Stimulated activated CD4-positive, alpha-beta T cell treated with anti-CD3 and anti-CD28 coated beads, Interleukin-12 subunit alpha, Interleukin-12 subunit beta, amount 100 ng/mL, for 24 hours (primary cell): ENCODE measurements at regions not wholly inside any gene's neighbourhood (a gene's known extent, or its start where the extent isn't known, plus 50 kb on each side); places are given as distances from the start of the nearest gene placed in this dataset.

ENCODE experiments used
- DNase-seq, 2 experiments: peaks; one replicate each; pipeline ENCODE4 v3.0.0-alpha.2; 2020; ENCODE audit warnings: low read depth in 2 of 2

GRCh38 chr19:28238270-28238820 lies 974.6 kb downstream of the UQCRFS1 start:
- DNase-seq, result no peak

- DNase-seq, result no peak
These were observed 977.3 kb downstream of the UQCRFS1 start for GRCh38 chr19:28235606-28236125.

- no peak for DNase-seq
These were observed 978.3 kb downstream of the UQCRFS1 start for GRCh38 chr19:28234637-28235036.

GRCh38 chr19:28228854-28229253 lies 984.1 kb downstream of the UQCRFS1 start:
- DNase-seq, result no peak

GRCh38 chr19:28224441-28224840 lies 988.5 kb downstream of the UQCRFS1 start:
- DNase-seq, result no peak

GRCh38 chr19:28221736-28222135 lies 991.2 kb downstream of the UQCRFS1 start:
- no peak for DNase-seq

GRCh38 chr19:28218728-28219127 lies 994.2 kb downstream of the UQCRFS1 start:
- DNase-seq, result no peak

GRCh38 chr19:28217022-28217421 lies 995.9 kb downstream of the UQCRFS1 start:
- DNase-seq, result no peak

- DNase-seq, result no peak
These were observed 999.4 kb downstream of the UQCRFS1 start for GRCh38 chr19:28213470-28214082.

- no peak for DNase-seq
These were observed 1002.1 kb downstream of the UQCRFS1 start for GRCh38 chr19:28210886-28211285.

- no peak for DNase-seq
These were observed 1004.2 kb downstream of the UQCRFS1 start for GRCh38 chr19:28208745-28209144.

GRCh38 chr19:28207244-28207643 lies 1005.7 kb downstream of the UQCRFS1 start:
- no peak for DNase-seq

GRCh38 chr19:28201462-28201943 lies 1011.4 kb downstream of the UQCRFS1 start:
- no peak for DNase-seq

- no peak for DNase-seq
These were observed 1013.6 kb downstream of the UQCRFS1 start for GRCh38 chr19:28199323-28199722.

GRCh38 chr19:28196961-28197360 lies 1016.0 kb downstream of the UQCRFS1 start:
- no peak for DNase-seq

- no peak for DNase-seq
These were observed 1016.9 kb downstream of the UQCRFS1 start for GRCh38 chr19:28196101-28196500.

GRCh38 chr19:28185646-28186045 lies 1027.3 kb downstream of the UQCRFS1 start:
- DNase-seq, result no peak

GRCh38 chr19:28184997-28185396 lies 1028.0 kb downstream of the UQCRFS1 start:
- DNase-seq, result no peak

GRCh38 chr19:28176193-28176592 lies 1036.8 kb downstream of the UQCRFS1 start:
- no peak for DNase-seq

GRCh38 chr19:28171983-28172382 lies 1041.0 kb downstream of the UQCRFS1 start:
- no peak for DNase-seq

GRCh38 chr19:28170066-28170465 lies 1042.9 kb downstream of the UQCRFS1 start:
- DNase-seq, result no peak

GRCh38 chr19:28169168-28169887 lies 1043.6 kb downstream of the UQCRFS1 start:
- DNase-seq, result no peak

- no peak for DNase-seq
These were observed 1044.4 kb downstream of the UQCRFS1 start for GRCh38 chr19:28168557-28168956.
